GM18511 (cell line): ENCODE measurements at regions not wholly inside any gene's neighbourhood (a gene's known extent, or its start where the extent isn't known, plus 50 kb on each side); places are given as distances from the start of the nearest gene placed in this dataset.
"Not testable (repeated sequence)": the region's sequence is repeated elsewhere in the genome, so short reads cannot be mapped to it uniquely, and the experiment has no call there.

Source experiments
- ATAC-seq: cut with Tn5 transposase; IDR thresholded peaks from one replicate; pipeline ENCODE4 v1.9.1; 2021; ENCODE audit warnings: mild to moderate bottlenecking, moderate library complexity; ENCODE audit not compliant: unreplicated experiment

DNA sequence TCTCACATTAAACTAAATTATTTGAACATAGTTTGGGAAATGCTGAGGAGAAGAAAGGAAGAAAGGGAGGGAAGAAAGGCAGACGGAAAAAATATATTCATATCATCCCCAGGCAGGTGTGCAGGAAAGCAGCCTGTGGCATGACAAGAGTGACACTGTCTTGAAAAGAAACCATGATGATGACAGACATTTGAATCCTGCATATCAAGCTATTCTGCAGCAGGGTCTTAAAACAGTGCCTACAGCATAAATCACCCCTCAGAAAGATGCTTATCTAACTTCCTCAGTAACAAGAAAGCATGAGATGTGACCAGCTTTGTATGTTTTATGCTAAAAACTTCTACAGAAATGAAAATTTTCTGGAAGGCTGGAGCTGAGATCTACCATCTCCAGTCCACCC, 144.5 kb upstream of the GRM7 start:
- no peak for ATAC-seq

DNA sequence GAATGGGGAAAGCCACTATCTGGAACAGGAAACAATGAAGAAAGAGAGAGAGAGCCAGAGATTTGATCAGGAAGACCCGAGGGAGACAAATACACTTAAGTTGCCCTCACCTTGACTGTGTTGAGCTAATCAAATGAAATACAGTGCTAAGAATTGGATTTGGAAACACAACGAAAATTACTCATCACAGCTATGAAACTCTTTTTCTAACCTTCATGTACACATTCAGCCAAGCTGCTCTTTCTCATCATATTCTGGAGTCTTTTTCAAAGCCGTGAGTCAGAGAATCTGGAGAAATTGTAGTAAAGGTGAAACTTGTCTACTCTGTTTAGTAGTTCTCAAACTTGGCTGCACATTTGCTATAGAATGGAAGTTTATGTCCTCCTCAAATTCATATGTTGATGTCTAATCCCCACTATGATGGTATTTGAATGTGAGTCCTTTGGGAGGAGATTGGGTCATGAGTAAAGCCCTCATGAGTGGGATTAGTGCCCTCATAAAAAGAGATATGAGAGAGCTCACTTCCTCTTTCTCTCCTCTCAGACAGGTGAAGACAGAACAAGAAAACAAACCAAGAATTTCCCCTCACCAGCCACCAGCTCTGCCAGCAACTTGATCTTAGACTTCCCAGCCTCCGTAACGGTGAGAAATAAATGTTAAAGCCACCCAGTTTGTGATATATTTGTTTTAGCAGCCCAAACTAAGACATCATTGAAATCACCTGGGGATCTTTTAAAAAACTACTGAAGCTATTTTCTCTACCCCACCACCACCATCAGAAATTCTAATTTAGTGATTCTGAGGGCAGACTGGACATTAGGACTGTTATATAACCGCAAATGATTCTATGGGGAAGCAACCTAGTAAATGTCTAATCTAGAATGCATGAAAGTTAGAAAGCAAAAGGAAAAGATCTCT, 143.6 kb upstream of the GRM7 start:
- peak; percentile 95 for ATAC-seq

DNA sequence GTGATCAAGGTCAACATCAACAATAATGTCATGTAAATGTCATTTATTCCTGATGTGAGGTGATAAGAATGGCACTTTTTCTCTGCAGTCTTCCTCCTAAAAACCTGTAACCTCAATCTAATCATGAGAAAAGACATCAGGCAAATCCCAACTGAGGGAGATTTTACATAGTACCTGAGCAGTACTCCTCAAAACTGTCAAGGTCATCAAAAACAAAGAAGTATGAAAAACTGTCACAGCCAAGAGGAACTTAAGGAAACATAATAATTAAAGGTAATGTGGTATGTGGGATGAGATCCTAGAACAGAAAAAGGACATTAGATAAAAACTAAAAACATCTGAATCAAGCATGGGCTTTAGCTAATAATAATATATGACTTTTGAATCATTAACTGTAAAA, 140.9 kb upstream of the GRM7 start:
- no peak for ATAC-seq

DNA sequence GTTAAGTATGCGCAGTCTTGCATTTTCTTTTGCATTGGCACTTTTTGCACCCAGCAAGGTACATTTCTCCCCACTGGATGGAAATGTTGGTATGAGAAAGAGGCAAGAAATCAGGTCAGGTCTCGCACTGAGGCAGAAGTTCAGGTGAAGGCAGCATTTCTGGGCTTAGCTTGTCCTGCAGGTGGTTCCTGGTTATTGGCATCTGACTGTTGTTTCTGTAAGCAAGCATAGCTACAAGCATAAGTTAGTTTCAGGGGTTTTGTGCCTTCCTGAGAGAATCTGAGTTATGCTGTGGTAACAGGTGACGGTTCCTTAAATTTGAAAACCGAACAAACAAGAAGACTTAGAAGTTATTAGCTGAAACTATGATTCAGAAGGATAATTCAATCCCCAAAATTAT, 139.4 kb upstream of the GRM7 start:
- ATAC-seq = no peak

DNA sequence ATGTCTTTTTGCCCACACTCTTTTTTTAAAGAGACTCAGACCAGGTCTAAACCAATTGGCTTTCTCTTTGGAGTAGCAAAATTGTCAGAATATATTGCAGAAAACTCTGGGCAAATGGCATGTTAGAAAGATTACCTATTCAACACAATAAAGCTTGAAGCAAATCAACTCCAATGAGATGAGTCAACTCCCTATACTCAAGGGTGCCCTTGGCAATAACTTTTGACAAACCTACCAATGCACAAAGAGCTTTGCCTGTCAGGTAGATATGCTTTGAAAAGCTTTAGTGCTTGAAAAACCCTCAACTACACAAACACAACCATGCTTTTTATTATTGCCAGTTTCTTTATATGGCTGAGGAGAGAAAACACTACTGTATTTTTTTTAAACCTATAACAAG, 137.7 kb upstream of the GRM7 start:
- ATAC-seq = no peak

DNA sequence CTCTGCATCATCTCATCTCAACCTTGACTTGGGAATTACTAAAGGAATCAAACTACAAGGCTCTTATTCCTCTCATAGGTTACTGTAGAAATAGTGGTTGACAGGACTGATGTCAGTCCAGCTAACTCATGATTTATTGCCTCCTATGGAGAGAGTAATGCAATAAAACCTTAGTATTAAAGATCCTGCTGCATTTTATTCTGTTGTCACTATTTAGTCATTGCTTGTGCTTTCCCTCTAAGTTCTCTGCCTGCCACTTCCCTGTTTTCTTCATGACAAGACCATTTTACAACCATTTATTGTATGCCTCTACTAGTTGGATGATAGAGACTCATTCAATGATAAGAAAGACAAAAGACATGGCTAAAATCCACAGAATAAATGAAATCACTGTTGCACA, 134.1 kb upstream of the GRM7 start:
- no peak for ATAC-seq

DNA sequence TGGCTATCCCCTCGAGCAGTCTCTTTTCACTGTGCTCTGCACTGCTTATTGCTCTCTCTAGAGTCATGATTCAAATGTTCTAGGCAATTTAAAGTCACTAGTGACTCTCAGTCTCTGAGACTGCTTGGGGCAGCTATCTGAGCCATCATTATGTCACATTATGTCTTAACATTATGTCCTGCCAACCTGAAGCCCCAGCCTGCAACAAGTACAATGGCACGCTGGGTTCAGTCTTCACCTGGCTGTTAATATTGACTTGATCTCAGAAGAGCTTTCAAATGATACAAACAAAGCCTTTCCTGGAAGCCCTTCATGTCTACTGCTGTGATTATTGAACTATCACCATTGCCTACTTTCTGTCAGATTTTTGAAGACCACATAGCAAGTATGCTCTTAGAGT, 128.1 kb upstream of the GRM7 start:
- no peak for ATAC-seq

DNA sequence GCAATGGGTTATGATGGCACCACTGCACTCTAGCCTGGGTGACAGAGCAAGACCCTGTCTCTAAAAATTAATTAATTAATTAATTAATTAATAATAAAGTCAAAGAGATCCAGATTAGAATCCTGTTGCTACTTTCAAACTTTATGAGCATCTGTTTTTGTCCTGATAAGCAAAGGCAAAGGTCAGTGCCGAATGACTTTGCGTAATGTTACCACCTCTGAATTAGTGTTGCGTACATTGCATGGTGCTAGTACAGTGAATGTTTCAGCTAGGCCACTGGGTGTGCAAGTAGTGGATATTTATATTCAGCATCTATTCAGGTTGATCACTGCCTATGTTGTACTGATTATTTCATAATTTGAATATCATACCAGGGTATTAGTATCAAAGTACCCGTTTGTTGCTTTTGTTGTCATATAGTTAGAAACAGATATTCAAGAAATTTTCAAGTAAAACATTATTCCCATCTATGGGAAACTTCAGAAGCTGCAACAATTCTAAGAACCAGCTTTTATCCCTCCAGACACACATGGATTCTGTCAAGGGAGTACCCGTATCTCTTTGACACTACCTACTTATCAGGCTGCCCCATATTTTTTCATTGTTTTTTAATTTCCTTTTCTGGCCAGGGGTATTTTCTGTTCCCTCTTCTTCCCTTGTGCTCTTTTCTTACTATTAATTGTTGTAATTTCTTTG, 127.1 kb upstream of the GRM7 start:
- ATAC-seq = no peak

DNA sequence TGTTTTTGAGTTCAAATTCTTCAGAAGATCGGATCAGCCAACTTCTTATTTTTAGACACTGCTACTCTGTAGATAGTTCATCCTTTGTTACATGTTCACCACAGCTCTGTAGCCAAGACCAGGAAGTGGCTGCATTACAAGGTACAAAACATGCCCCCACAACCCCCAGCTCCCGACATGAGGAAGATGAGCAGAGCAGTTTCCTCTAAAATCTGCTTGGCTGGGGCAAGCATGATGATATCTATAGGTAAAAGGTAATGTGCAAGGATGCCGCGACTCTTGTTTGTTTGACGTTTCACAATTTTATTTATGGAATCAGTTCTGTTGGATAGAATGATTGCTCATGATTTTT, 126.5 kb upstream of the GRM7 start:
- no peak for ATAC-seq

DNA sequence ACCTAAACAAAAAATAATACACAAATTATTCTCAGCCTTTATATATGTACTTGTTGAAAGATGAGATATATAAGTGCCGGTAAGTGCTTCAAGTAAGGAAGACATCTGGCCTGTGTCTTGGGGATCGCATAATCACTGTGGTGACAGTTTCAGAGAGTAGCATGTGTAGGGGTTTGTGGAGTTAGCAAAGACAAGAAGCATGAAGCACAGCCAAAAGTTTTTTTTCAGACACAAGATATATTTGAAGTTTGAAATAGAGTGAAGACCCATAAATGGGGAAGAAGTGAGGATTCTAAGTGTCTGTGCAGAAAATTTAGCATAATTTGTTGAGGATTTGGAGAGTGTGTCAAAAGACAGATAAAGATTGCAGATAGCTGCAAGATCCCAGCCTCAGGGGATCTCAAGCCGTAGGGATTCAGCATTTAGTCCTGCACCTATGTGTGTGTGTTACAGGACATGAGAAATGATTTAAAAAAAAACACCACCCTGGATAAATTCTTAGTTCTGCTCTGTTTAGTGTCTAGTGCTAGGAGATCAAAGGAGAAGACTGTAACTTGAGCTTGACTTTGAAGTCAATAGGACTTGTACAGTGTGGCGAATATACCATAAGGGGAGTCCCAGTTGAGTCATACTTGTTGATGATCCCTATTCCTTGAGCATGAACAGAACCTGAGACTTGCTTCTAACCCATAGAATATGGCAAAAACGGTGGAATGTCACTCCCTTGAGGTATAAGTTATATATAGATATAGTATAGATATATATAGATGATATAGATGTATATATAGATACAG, 123.9 kb upstream of the GRM7 start:
- ATAC-seq = no peak

DNA sequence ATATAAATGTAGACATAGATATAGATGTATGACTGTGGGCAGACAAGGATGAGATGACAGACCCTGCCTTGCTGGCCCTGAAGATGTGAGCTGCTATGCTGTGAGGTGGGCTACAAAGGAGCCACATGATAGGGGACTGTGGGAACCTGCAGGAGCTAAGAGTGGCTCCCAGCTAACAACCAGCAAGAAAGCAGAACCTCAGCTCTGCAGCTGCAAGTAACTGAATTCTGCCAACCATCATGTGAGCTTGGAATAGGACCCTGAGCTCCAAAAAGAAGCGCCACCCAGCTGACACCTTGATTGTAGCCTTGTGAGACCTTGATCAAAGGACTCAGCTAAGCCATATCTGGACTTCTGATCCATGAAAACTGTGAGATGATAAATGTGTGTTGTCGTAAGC, 123.3 kb upstream of the GRM7 start:
- ATAC-seq = no peak

DNA sequence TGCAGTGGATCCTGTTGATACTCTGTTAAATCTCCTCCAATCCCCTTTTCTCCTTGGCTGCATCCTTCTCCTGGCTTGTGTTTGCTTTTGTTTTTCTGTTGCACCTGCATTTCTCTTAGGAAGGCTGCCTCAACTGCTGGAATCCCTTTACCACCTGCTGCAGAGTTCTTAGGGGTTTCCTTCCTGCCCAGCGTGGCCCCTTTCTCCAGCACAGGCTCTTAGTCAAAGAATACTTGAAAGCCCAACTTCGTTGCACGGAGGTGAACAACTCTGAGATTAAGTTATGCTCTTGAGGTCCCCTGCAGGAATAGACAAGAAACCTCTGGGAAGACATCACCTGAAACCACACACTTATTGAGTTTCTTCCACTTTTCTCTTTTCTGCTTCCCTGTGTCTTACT, 121.6 kb upstream of the GRM7 start:
- ATAC-seq = no peak

DNA sequence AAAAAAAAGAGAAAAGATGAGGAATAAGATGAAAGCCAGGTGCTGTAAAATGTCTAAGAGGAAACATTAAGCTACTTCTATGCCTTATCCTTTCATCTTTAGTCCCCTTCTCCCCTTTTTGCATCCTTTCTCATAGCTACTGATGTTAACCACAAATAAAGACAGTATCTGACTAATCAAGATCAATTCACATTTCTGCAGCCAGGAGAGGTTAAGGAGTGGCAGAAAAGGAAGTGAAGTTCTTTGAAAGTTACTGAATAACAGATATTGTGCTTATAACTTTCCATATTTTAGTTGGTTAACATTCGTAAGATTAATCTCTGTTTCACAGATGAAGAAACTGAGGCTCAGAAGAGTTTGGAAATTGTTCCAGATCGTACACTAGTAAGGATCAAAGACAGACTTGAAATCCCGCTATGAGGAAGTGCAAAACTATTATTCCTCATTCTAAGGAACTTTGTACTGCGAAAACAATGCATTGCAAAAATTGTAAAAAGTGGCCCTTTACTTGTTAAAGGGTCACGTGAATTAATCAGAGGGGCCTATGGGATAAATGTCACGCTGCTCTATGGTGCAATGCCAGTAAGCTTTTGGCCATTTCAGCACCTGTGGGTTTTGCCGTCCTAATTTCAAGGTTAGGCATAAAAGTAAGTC, 117.7 kb upstream of the GRM7 start:
- no peak for ATAC-seq

DNA sequence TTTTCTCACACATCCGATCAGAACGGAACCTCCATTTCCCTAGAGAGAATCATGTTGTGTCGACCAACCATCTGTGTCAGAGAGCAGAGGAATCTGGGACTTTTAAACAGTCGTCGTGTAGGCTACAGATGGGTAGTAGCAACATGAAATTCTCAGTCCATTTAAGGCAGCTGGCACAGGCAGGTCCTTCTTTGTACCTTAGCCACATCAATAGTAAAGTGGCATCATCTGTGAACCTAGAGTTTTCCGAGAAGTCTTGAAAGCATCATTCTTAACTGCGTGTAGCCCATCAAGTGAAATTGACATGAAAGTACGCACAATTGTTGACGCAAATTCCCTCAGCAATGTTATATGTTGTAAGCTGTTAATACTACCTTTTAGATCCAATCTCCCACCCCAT, 114.5 kb upstream of the GRM7 start:
- ATAC-seq = no peak

DNA sequence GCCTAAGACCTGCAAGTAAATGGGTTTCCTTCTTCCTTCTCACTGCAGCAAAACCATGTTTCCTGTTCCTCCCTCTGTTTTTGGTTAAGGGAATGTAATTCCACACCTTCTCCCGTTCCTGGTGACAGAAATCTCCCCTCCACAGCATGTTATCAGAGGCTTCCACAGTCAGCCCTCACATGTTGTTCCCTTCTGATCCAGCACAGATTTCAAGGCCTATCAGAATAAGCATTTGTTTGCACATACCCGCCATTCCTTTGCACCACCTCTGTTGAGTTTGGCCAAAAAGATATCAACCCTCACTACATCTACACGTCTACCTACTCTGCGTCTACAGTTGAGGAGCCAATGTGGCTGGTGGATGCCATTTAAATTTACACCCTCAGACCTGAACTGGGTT, 113.9 kb upstream of the GRM7 start:
- ATAC-seq = no peak

DNA sequence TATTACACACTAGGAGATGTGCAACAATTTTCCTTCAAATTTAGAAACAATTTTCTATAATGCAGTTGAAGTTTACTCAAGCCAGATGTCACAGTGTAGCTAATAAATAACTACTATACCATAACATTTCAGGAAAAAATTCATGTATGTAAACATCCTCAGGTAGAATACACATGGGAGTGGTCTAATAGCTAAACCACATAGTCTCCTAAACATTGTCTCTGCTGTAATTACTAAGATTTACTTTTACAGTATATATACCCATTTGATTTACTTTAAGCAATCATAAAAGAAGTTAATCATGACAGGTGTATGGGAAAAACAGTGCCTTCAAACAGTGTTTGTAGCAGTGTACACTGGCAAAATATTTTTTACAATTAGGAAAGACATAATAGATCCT, 110.1 kb upstream of the GRM7 start:
- ATAC-seq = no peak

DNA sequence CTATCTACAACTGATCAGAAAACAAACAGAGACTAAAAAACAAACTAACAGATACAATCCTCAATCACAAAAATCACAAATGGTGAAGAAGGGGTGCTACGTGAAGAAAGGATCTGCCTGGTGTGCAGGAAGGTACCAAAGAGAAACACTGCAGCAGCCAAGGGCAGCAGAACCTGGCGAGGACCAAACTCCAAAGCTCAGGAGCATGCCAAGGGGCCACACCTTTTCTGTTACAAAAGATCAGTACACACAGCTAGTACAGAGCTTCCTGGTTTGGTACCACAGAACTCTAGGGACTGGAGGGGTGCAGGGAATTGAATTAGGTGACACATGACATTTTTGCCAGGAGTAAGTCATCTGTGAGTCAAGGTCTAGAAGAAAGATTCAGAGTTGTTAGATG, 107.4 kb upstream of the GRM7 start:
- ATAC-seq = no peak

DNA sequence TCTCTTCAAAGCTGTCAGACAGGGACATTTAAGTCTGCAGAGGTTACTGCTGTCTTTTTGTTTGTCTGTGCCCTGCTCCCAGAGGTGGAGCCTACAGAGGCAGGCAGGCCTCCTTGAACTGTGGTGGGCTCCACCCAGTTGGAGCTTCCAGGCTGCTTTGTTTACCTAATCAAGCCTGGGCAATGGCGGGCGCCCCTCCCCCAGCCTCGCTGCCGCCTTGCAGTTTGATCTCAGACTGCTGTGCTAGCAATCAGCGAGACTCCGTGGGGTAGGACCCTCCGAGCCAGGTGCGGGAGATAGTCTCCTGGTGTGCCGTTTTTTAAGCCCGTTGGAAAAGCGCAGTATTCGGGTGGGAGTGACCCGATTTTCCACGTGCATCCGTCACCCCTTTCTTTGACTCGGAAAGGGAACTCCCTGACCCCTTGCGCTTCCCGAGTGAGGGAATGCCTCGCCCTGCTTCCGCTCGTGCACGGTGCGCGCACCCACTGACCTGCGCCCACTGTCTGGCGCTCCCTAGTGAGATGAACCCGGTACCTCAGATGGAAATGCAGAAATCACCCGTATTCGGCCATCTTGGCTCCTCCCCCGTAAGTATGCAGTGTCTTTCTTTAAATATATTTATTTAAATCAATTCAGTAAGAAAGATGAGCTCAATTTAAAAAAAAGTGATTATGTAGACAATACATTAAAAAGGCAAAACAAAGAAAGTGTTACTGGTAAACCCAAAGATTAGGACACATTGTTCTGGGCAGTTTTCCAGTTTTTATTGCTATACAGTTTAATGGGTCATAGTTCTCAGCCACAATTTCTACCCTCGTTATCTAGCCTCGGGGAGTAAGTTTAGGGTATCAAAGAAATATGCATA, 91.2 kb upstream of the GRM7 start:
- ATAC-seq = not testable (repeated sequence)

DNA sequence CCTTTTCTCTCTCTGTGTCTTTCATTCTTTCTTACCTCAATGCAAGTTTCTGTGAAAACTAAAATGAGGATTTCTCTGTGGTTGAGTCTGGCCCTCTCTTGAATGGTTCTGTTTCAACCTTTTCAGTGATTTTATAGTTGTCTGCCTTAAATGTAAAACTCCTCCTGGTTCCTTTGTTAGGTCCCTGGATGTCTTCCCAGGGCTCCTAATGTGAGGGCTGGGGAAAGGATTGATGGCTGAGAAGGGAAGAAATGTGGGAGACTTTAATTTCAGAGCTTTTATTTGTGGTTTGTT, 90.6 kb upstream of the GRM7 start:
- no peak for ATAC-seq

DNA sequence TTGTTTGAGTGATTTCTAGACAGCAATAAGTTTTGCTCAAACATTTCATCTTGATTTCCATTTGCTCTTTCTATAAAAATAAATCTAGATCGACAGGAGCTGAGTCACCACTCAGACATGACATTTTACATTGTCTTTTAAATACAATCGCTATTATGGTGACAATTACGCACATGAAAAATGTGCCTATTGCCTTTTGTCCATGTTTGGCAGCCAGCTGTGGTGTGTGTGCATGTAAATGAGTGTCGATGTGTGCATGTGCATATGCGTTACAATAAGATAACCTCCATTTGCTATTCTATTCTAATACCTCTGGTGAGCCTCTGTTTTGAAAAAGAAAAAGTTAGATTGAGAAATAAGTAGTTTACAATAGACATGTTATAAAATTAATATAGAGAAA, 89.7 kb upstream of the GRM7 start:
- no peak for ATAC-seq

DNA sequence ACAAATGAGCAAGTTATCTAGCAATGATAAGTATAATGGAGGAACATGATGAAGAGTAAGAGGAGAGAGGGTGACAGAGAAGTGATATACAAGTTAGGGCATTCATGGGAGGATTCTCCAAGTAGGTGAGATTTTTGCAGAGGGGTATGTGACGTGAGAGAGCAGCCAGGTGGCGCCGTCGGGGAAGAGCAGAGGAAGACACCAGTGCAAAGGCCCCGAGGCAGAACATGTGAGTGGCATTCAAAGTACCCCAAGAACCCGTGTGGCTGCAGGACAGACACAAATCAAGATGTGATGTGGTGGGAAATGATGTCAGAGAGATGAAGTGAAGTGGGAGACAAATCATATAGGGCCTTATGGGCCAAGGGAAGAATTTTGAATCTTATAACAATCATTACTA, 81.8 kb upstream of the GRM7 start:
- ATAC-seq = no peak
